ENCODE measurements at regions not wholly inside any gene's neighbourhood (a gene's known extent, or its start where the extent isn't known, plus 50 kb on each side); places are given as distances from the start of the nearest gene placed in this dataset.
"Not testable (repeated sequence)": the region's sequence is repeated elsewhere in the genome, so short reads cannot be mapped to it uniquely, and the experiment has no call there.

DNA sequence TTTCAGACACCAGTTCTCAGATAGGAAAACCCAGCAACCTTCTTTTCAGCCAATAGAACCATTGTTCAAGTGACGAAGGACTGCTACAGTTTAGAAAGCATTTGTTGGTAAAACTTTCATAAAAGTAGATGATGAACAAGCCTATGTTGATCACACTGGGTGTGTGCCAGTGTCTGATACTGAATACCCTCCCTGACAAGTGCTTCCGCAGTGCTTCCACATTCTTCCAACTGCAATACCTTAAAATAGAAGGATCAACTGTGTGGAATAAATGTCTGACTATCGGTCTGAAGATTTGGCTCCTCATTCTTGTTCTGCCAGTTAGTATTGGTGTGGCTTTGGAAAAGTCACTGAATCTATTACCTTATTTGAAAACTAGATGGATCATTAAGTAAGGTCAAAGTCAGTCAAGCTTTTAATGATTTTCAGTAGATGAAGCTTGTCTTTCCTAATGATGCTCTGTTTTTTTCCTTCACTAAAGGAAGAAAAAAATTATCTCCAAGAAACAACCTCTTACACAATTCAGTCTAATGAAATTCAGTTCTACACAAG is 479.4 kb upstream of the CBLB start:
- DNase-seq (ENCODE audit: low read depth): no peak

DNA sequence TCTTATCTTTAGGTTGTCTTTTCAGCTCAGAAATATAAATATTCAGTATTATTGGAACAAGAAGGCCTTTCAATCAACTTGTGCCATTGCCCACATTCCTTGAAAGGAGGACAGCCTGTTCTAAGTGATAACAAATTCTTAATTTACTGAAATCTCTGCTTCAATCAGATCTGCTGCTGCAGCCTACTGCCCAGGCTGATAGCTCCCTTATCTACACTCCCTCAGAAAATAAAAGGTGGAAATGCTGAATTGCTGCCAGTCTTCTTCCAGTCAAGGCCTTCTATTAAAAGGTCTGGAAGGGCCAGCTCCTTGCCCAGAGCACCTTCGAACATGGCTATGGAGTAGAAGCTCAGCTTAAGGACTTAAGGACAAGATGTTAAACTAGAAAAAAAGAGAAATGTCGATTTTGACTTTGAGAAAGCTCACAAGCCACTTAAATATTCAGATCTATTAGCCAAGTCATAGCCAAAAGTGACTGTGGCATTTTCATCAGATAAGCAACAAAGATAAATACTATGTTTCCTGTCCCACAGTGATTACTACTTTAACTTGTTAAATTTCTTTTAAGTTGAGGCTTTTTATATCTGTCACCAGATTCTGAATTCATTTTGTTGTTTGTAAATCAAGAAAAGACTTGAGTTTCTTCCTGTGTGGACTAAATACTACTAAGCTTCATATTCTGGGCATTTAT is 480.5 kb upstream of the CBLB start:
- no peak for DNase-seq (ENCODE audit: low read depth)

DNA sequence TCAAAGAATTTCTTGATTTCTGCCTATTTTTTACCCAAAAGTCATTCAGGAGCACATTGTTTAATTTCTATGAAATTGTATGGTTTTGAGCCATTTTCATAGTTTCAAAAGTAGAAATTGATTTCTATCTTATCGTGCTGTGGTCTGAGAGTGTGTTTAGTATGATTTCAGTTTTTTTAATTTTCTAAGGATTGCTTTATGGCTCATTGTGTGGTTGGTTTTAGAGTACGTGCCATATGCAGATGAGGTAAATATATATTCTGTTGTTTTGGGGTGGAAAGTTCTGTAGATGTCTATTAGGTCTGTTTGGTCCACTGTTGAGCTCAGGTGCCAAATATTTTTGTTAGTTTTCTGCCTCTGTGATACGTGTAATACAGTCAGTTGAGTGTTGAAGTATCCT is 487.1 kb upstream of the CBLB start:
- DNase-seq (ENCODE audit: low read depth): no peak

DNA sequence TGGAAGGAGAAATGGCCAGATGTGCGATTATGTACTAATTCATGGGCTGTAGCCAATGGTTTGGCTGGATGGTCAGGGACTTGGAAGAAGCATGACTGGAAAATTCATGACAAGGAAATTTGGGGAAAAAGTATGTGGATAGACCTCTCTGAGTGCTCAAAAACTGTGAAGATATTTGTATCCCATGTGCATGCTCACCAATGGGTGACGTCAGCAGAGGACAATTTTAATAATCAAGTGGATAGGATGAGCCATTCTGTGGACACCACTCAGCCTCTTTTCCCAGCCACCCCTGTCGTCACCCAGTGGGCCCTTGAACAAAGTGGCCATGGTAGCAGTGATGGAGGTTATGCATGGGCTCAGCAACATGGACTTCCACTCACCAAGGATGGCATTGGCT is 490.9 kb upstream of the CBLB start:
- no peak for DNase-seq (ENCODE audit: low read depth)

DNA sequence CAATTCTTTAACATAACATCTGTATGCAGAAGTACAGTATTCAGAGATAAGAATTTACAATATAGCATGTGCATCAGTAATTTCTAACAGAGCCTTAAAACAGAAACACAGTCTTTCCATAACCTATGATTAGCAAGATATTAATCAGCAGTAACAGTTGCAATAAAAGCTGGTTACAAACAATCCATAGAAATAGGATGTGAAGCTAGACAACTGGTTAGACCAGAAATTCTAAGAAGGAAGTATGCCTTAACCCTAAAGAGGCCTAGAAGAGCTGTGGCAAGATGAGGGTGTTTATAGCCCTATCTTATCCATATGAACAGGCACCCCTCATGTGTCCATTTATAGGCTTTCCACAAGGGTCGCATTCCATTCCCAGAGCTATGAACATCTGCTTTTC is 492.1 kb upstream of the CBLB start:
- DNase-seq (ENCODE audit: low read depth): not testable (repeated sequence)

DNA sequence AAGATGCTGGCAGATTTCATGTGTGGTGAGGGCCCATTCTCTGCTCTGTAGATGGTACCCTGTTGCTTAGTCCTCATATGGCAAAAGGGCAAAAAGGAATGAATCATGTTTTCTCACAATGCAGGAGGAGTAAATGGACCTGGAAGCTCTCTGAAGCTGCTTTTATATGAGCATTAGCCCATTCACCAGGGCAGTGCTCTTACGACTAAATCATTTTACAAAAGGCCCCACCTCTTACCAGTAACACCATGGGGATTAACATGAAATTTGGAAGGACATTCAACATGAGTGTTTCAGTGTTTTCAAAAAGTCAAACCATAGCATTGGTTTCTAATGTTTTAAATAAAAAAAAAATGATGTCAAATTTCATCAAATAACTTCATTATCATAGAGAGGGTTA is 495.7 kb upstream of the CBLB start:
- DNase-seq (ENCODE audit: low read depth): no peak

DNA sequence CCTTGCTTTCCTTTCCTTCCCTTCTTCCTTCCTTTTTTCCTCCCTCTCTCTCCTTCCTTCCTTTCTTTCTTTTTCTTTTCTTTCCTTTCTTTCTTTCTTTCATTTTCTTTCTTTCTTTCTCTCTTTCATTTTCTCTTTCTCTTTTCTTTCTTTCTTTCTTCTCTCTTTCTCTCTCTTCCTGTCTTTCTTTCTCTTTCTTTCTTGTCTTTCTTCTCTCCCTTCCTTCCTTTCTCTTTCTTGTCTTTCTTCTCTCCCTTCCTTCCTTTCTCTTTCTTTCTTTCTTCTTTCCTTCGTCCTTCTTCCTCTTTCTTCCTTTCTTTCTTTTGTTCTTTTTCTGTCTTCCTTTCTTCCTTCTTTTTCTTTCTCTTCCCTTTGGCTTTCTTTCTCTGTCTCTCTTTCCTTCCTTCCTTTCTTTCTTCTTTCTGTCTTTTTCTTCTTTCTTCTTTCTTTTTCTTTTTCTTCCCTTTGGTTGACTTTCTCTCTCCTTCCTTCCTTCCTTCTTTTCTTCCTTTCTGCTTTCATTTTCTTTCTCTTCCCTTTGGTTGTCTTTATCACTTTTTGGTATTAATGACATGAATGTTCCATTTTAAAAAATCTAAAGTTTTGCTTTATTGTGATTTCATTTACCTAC is 496.4 kb upstream of the CBLB start:
- DNase-seq (ENCODE audit: low read depth): no peak

DNA sequence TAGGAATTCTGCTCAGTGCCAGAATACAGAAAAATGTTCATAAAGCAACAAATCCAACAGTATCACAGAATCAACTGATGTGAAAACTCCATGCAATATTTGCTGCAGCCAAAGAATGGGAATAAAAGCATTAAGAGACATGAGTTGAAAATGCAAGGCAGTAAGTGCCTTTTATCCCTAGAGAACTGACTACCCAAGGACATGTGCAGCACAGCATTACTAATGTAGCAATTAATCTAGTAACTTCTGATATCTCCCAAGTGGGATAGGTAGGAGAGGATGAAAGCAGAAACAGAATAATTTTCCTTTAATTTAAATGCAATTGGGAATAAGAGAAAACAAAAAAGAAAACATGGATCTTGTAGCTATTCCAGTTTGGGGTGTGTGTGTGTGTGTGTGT is 497.5 kb upstream of the CBLB start:
- DNase-seq (ENCODE audit: low read depth): no peak

DNA sequence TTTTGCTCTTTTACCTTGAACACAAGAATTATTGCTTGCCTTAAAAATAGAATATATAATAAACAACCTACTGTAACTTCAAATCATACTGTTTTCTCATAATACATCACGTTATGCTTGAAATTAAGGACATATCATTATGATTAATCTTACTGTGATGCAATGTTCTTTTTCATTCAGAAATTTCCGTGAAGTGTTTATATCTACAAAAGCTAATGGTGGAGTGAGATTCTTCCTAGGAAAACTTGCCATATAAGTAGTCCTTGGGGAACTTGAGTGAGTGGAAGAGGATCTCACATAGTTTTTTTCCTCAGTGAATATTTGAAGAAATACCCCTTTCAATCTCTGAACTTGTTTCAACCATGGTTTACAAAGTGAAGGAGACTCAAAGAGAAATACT is 498.7 kb upstream of the CBLB start:
- DNase-seq (ENCODE audit: low read depth): no peak

DNA sequence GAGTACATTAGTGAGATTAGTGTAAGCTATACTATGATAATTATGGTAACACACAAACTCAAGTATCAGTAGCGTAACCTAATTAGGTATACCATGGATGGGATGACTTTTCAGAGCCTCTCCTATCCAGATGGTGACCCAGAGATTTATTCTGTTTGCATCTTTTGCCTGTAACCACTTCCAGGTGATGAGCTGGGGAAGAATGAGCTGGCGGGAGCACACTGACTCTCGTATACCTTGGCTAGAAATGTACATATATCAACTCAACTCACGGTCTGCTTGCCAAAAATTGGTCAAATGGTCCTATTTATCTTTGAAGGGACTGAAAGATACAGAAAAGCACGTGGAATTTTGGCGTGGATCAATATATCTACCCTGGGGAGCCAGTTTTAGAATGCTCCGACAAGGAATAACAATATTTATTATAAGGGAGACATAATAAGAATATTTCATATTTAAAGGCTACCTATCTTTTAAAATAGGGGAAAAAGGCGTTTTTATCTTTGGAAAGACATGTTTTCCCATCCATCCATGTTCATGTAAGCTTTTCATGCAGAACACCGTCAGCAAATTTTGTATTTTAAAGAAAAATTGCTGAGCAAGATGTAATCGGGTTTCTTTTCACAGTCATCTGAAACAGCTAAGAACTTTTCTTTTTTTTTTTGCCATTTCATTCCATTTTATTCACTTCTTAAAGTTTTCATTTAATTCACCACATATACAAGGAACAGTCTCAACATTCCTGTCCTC is 502.6 kb upstream of the CBLB start:
- no peak for DNase-seq (ENCODE audit: low read depth)

DNA sequence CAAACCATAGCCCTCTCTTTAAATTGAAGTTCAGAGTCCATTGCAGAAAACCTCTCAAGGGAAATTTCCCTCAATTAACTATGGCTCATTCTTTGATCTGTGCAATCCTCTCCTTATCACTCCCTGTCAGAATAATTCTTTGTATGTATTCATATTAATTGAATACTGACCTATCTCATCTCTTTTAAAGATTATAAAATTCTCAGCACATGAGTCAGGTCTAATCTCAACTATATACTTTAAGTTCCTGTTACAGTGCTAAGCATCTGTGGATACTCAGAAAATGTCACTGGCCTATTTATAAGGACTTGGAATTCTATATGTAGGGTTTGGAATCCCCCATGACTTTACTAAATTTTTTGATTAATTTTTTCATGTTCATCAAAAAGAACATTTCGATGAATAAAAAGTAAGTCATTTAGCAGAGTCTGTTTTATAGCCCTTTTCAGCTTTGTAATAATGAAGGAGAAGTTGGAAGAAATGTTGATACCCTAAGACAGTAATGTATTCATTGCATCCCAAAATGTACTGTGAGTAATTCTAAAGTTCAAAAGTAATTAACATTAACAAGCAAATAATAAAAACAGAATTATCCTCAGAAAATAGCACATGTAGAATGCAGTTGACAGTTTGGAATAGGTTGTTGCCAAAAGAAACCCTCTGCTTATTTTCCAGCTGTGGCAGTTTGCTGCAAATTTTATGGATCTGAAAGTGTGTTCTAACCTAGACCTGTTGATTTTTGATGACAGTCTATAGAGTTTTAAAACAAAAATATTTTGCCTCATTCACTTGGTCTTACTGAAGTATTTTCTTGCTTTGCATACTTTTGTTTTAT is 503.4 kb upstream of the CBLB start:
- DNase-seq (ENCODE audit: low read depth): no peak

DNA sequence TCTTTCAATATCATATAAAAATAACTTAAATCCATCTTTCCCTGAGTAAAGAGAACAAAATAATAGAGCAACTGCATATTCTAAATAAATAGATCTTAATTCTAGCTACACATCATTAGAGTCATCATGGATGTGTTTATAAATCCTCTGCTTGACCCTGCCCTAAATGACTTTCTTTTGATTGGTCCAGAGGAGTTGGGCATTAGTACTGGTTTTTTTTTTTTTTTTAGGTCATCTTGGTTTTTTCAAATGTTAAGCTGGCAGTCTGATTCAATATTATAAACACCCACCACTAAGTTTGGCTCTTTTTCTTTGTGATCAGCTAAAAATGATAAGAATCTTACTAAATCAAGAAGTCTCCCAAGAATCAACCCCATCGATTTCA is 504.0 kb upstream of the CBLB start:
- DNase-seq (ENCODE audit: low read depth): no peak

DNA sequence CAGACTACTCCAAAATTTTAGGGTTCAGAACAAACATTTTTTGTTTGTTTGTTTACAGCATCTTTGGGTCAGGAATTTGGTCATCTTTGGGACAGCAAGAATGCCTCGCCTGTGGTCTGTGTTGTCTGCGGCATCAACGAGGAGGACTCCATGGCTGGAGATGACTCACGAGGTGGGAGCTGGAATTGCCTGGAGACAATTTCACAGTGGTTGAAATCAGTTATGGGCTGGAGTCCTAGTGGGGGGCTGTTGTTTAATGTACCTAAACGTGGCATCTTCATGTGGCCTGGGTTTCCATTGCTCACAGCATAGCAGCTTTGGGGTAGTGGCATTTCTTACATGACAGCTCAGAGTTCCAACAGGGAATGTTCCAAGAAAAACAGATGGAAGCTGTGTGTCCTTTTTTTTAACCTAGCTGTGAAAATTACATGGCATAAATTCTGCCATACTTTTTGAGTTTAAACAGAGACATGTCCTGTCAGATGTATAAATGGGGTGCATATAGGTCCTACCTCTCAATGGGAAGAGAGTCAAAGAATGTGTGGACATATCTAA is 507.3 kb upstream of the CBLB start:
- DNase-seq (ENCODE audit: low read depth): no peak

DNA sequence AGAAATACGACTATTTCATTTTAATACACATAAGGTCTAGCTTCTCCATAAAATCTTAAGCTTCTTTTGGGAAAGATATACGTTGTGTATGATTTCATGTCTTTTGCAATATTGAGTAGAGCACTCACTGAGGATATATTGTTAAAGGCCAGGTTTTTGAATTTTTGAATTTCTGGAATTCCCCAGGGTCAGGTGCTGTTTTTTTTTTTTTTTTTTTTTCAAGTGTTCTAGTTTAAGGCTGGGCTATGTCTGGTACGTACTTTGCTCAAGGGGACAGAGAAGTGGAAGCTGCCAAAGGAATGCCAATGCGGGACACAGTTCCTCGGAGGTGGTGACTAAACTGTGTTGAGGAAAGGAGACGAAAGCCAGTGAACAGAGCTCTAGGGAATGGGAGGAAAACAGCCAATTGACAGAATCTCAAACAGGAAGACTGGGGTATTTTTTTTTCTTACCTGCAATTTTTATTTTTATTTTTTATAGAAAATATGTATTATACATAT is 510.5 kb upstream of the CBLB start:
- DNase-seq (ENCODE audit: low read depth): no peak

DNA sequence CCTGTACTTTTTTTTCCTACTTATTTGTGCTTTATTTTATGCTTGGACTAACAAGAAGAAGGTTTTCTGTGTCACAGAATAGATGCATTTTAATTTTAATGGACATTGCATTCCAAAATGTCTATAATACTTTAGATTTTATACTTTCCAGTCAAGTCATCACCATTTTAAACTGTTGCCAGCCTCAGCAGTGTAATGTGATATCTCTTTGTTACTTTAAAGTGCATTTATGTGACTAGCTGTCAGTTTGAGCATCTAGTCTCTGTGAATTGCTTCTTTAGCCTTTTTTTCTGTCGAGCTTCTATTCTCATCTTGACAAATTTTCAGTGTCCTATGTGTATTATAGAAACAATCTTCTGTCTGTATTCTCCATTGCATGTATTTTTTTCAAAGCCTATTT is 511.4 kb upstream of the CBLB start:
- no peak for DNase-seq (ENCODE audit: low read depth)

DNA sequence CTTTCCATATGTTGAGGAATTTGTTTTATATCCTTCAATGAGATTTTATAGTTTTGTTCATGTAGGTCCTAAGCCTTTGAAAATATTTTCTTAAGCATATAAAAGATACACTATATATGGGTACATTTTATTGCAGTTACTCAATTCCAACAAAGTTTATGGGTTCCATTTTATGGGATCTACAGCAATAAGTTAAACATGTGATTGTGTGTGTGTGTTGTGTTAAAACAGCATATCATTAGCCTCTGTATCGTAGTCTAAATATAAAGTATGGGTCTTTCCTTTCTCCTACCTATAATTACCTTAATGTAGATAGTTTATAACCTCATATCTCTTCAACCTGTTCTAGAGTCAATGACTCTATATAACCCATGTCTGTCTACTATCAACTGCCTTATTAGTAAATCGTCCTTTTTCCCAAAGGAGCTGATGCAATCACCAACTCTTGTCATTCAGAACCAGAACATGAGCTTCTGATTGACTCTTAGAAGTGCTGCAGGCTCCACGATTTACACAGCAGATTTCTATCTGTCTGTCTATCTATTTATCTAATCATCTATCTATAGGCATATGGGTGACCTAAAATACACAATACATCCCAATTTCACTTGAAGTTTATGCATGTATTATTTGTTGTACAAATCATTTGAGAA is 512.6 kb upstream of the CBLB start:
- no peak for DNase-seq (ENCODE audit: low read depth)

DNA sequence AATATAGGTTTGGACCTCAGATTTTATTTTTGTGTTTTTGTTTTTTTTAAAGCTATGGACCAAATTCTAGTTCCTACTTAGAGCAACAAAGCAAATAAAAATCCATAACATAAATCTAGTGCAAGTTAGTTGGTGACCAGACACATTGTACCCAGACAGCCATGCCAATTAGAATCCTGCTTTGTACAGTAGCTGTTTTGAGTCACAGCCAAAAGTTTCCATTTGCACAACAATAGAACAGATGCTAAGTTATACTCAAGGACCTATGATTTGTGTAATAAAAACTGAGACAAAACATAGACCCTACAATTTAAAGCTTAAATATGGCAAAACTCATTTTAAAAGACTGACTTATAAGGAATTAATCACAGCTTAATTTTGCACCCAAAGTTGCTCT is 513.1 kb upstream of the CBLB start:
- DNase-seq (ENCODE audit: low read depth): no peak

DNA sequence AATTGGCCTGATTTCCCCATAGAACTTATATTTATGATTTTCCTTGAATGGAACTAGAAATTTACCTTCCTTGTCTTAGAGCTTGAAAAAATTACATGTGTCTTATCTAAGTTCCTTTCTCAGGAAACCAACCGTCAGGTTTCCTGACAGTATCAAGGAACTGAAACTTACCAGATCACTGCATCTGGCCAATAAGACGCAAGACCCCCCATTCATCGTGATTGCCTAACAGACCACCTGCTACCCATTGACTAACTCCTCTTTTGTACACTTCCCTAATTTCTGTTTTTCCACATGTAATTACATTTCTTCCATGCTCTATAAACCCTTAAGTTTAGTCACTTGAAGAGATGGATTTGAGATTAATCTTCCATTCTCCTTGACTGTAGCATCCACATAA is 517.2 kb upstream of the CBLB start:
- DNase-seq (ENCODE audit: low read depth): no peak

DNA sequence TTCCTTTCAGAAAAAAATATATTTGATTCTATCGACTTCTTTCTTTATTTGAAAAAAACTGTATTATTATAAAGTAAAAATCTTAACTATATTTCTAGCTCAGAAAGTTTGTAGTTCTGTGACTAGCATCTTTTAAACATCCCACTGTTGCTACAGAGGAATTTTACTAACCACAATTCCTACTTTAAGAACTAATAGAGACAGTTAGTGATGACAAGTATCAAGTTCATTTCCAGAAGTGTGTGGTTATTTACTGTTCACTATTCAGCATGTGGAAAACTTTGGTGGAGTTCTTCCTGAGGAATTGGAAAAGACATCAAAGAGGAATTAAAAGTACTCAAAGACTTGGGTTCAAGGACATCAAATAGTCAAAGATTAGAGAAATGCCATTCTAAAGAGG is 524.1 kb upstream of the CBLB start:
- no peak for DNase-seq (ENCODE audit: low read depth)

DNA sequence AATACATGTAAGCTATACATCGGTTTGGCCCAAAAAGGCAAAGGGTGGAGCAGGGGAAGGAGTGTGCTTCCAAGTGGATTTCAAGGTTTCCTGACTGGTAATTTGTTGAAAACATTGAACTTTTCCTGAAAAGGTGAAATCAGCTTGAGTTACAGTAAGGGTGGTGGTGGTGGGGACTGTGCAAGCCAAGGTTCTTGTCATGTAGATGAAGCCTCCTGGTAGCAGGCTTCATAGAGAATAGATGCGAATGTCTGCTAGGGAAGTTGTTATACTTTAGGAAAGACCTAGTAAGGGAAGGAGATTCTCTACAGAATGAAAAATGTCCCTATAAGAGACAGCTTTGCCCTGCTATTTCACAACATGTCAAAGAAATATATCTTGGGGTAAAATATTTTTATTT is 528.2 kb upstream of the CBLB start:
- no peak for DNase-seq (ENCODE audit: low read depth)

DNA sequence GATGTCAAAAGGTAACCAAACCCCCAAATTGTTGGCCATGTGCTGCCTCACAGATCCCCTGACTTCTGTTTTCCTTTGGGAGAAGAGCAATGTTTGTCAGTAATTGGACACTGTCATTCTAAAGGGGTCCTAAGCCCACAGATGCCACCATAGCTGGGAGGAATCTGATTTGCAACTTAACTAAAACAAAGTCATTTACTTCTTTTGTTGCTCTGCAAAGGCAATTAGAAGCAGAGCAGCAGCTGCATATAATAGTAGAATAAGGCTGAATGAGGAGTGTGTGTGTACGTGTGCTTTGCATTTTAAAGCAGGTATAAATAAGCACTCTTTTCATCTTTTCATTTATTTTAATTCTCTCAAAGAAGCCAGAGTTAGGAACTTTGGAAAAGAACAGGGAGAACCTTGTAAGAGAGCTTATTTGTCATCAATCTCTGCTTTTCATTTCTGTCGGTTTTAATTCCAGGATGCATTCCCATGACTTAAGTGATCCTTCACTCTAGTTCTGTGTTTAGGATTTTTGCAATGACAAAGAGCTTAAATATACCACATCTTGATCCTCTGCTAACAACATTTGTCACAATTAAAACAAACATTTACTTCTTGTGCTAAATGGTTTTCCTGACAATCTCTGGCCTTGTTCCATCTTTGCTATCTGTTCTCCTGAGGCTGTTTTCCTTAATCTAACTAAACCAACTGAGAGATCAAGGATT is 530.2 kb upstream of the CBLB start:
- no peak for DNase-seq (ENCODE audit: low read depth)

All from T-helper 22 cell (primary cell).